Omental fat pad (tissue), 3 donors: ENCODE measurements at regions not wholly inside any gene's neighbourhood (a gene's known extent, or its start where the extent isn't known, plus 50 kb on each side); places are given as distances from the start of the nearest gene placed in this dataset.

Experiments
- ATAC-seq: fragments of 150-250 bp; one replicate; pipeline ENCODE4 v1.9.1; 2016; ENCODE audit warnings: mild to moderate bottlenecking, moderate library complexity; ENCODE audit not compliant: low FRiP score
- DNase-seq: peaks from one replicate; pipeline ENCODE4 v3.0.0-alpha.2; 2019; ENCODE audit warnings: low spot score
- CTCF ChIP-seq, 3 donors: fragments of 450-650 bp; IDR thresholded peaks; one replicate each; pipeline ENCODE4 v1.5.1; 2016 to 2017; ENCODE audit warnings: antibody characterized with exemption in 3 of 3, mild to moderate bottlenecking in 3 of 3, moderate library complexity in 2 of 3

GRCh38 chr2:65842104-65842503, 409.7 kb upstream of the SPRED2 start:
- ATAC-seq (no peak), DNase-seq (no peak)
- TF ChIP-seq CTCF (IDR thresholded peaks at IDR 0.05) = no peak

GRCh38 chr2:65835975-65836549, 403.7 kb upstream of the SPRED2 start:
- ATAC-seq = no peak
- no peak for DNase-seq
- TF ChIP-seq CTCF (IDR thresholded peaks at IDR 0.05) = no peak

- DNase-seq (no peak), ATAC-seq (peak; percentile 67)
- no peak for TF ChIP-seq CTCF (IDR thresholded peaks at IDR 0.05)
Measured at GRCh38 chr2:65834771-65835475, 402.5 kb upstream of the SPRED2 start.

GRCh38 chr2:65834062-65834461, 401.7 kb upstream of the SPRED2 start:
- DNase-seq = no peak
- no peak for TF ChIP-seq CTCF (IDR thresholded peaks at IDR 0.05)
- ATAC-seq = no peak

- no peak for ATAC-seq
- TF ChIP-seq CTCF (IDR thresholded peaks at IDR 0.05) = no peak
- DNase-seq = no peak
Measured at GRCh38 chr2:65831509-65831908, 399.1 kb upstream of the SPRED2 start.

GRCh38 chr2:65826567-65826966, 394.2 kb upstream of the SPRED2 start:
- no peak for TF ChIP-seq CTCF (IDR thresholded peaks at IDR 0.05)
- DNase-seq = no peak
- ATAC-seq = no peak

GRCh38 chr2:65823511-65823910, 391.1 kb upstream of the SPRED2 start:
- no peak for ATAC-seq
- no peak for TF ChIP-seq CTCF (IDR thresholded peaks at IDR 0.05)
- DNase-seq = no peak
